GM12874 (cell line): ENCODE measurements at regions not wholly inside any gene's neighbourhood (a gene's known extent, or its start where the extent isn't known, plus 50 kb on each side); places are given as distances from the start of the nearest gene placed in this dataset.

Experiments used
- CTCF ChIP-seq: IDR thresholded peaks from 2 replicates; pipeline ENCODE4 v1.5.1; 2011; ENCODE audit warnings: low read depth, mild to moderate bottlenecking, control low read depth, low read length, moderate library complexity; ENCODE audit not compliant: insufficient read depth

- no peak for TF ChIP-seq CTCF
Observed at GRCh38 chr4:18421519-18421918, 400.0 kb upstream of the LCORL start.

DNA sequence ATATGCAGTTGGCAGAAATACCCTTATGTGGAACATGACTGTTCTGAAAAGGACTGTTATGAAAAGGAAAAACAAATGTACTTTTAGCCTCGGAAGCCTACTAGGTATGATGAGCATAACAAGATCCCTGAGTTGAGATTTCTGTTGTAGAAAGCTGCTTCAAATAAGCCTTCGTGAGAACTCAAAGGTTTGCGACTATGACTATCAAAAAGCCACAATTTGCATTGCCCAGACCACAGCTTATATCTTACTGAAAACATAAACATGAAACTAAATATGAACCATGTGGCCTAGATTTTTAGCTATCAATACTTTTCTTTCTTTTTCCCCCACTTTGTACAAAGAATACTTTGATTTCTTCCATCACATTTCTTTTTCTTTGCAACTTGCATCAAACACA lies 398.2 kb upstream of the LCORL start:
- TF ChIP-seq CTCF, result no peak

GRCh38 chr4:18406264-18406663 lies 384.7 kb upstream of the LCORL start:
- TF ChIP-seq CTCF, result no peak

GRCh38 chr4:18405054-18405453 lies 383.5 kb upstream of the LCORL start:
- TF ChIP-seq CTCF, result no peak

DNA sequence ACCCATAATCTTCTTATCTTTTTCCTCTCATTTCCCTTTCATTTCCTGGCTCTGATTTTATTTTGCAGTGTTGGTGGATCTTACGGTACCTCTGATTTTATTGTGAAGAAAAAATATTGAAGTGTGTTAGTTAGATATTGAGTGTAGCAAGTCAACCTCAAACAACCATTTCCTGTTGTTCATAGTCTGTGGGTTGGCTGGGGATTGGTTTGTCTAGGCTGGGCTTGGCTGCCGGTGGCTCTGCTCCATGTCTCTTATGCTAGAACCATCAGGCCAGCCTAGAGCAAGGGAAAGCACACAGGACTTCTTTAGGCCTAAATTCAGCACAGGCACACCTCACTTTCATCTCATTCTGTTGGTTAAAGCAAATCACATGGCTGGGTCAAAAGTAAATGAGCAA lies 383.1 kb upstream of the LCORL start:
- no peak for TF ChIP-seq CTCF

- no peak for TF ChIP-seq CTCF
Observed at GRCh38 chr4:18403327-18403726, 381.8 kb upstream of the LCORL start.

DNA sequence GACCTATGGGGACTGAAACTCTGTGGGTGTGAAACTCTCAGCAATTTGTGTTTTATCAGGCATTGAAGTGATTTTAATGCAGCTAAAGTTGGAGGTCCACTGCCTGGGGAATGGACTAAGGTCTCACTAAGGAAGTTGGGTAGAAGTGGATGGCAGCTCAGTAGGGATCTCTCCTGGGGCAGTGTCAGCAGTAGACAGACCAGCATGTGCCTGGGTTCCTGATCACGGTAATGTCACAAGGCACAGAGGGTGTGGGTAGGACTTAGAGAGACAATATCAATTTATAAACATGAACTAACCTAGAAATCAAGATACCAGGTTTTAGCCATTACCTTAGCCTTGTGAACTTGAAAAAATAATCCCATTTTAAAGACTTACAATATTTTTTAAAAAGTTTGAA lies 380.3 kb upstream of the LCORL start:
- TF ChIP-seq CTCF, result no peak

DNA sequence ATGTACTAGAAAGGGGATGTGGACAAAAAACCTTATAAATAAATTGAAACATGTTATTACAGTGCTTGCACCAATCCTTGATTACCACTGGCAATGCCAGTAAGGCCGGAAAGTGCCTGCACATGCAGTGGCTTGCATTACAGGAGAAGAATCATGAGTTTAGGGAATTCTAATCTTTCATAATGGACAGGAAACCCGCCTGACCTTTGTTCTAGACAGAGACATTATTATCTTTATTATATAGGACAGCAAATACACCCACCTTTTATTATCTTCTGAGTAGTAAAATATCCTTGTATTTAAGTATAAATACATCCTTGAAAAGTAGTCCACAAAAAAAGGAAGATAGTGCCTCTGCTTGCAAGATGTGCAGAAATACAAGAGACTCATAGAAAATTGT lies 379.9 kb upstream of the LCORL start:
- TF ChIP-seq CTCF, result no peak
